Keratinocyte (primary cell): ENCODE measurements at regions not wholly inside any gene's neighbourhood (a gene's known extent, or its start where the extent isn't known, plus 50 kb on each side); places are given as distances from the start of the nearest gene placed in this dataset.

ENCODE experiments used
- CTCF ChIP-seq, 3 experiments: IDR thresholded peaks in 1 of 3; conservative IDR thresholded peaks in 1 of 3; optimal IDR thresholded peaks in 1 of 3; 2 replicates in 2 of 3; 3 replicates in 1 of 3; pipeline versions ENCODE3 to v1.5.1; 2011; ENCODE audit warnings: low read length in 3 of 3, mild to moderate bottlenecking in 3 of 3, moderate library complexity in 2 of 3, control low read depth in 1 of 3, inconsistent platforms in 1 of 3; ENCODE audit not compliant: insufficient read depth in 2 of 3; ENCODE audit errors: extremely low read depth in 1 of 3
- EZH2 ChIP-seq: IDR thresholded peaks from one replicate; pipeline ENCODE4 v1.6.1; 2012; ENCODE audit warnings: inconsistent platforms, mild to moderate bottlenecking, low read length, moderate library complexity

GRCh38 chr16:77551357-77551756 is 116.5 kb upstream of the ADAMTS18 start:
- TF ChIP-seq CTCF (optimal IDR thresholded peaks at IDR 0.05 in 1 of 3, IDR thresholded peaks at IDR 0.05 in 1 of 3, conservative IDR thresholded peaks at IDR 0.05 in 1 of 3; ENCODE audit: extremely low read depth in 1 of 3, insufficient read depth in 2 of 3, low read length in 3 of 3) (no peak), EZH2 (no peak)
